Loucy (cell line): ENCODE measurements at regions not wholly inside any gene's neighbourhood (a gene's known extent, or its start where the extent isn't known, plus 50 kb on each side); places are given as distances from the start of the nearest gene placed in this dataset.

Source experiments
- H2AFZ ChIP-seq: fragments of 200-600 bp; sonication (generic); 2 replicates; pipeline ENCODE4 v1.6.0; 2016; ENCODE audit warnings: antibody characterized with exemption, mild to moderate bottlenecking, low read length, moderate library complexity
- H3F3A ChIP-seq: fragments of 200-600 bp; 2 replicates; pipeline ENCODE4 v1.6.0; 2016; ENCODE audit warnings: antibody characterized with exemption, low read depth, mild to moderate bottlenecking
- H3K27me3 ChIP-seq: fragments of 200-600 bp; sonication (generic); 2 replicates; pipeline ENCODE4 v1.6.1; 2014; ENCODE audit warnings: low read length, mild to moderate bottlenecking; ENCODE audit not compliant: insufficient read depth, poor library complexity, severe bottlenecking
- H3K36me3 ChIP-seq: fragments of 200-600 bp; sonication (generic); 2 replicates; pipeline ENCODE4 v1.6.1; 2016; ENCODE audit warnings: low read length; ENCODE audit not compliant: insufficient read depth
- H3K4me1 ChIP-seq: fragments of 200-600 bp; sonication (generic); 2 replicates; pipeline ENCODE4 v1.5.1; 2014; ENCODE audit warnings: low read length, mild to moderate bottlenecking; ENCODE audit not compliant: insufficient read depth, poor library complexity, severe bottlenecking
- H3K4me2 ChIP-seq: fragments of 200-600 bp; sonication (generic); 2 replicates; pipeline ENCODE4 v1.6.0; 2014; ENCODE audit warnings: antibody characterized with exemption, low read length, low read depth, mild to moderate bottlenecking; ENCODE audit not compliant: poor library complexity, severe bottlenecking
- H3K4me3 ChIP-seq: fragments of 200-600 bp; sonication (generic); 2 replicates; pipeline ENCODE4 v1.5.1; 2014; ENCODE audit warnings: low read length, mild to moderate bottlenecking, mixed read lengths; ENCODE audit not compliant: poor library complexity, severe bottlenecking
- H3K79me2 ChIP-seq: fragments of 200-600 bp; sonication (generic); 2 replicates; pipeline ENCODE4 v1.6.1; 2014; ENCODE audit warnings: low read length; ENCODE audit not compliant: insufficient read depth
- H3K9ac ChIP-seq: fragments of 200-600 bp; sonication (generic); 2 replicates; pipeline ENCODE4 v1.6.0; 2014; ENCODE audit warnings: mild to moderate bottlenecking, low read depth, low read length, moderate library complexity; ENCODE audit not compliant: poor library complexity, severe bottlenecking
- H3K9me2 ChIP-seq: fragments of 200-600 bp; sonication (generic); replicated peaks from 2 replicates; pipeline ENCODE4 v1.6.1; 2016; ENCODE audit warnings: low read depth, low read length, mixed read lengths
- H3K9me3 ChIP-seq: fragments of 200-600 bp; sonication (generic); 2 replicates; pipeline ENCODE4 v1.6.1; 2014; ENCODE audit warnings: mild to moderate bottlenecking, antibody characterized with exemption, low read length, low read depth; ENCODE audit not compliant: insufficient read depth
- H4K20me1 ChIP-seq: fragments of 200-600 bp; sonication (generic); 2 replicates; pipeline ENCODE4 v1.6.0; 2014; ENCODE audit warnings: antibody characterized with exemption, low read length, mild to moderate bottlenecking; ENCODE audit not compliant: insufficient read depth, poor library complexity, severe bottlenecking
- EZH2phosphoT487 ChIP-seq: fragments of 200-600 bp; IDR thresholded peaks from 2 replicates; pipeline ENCODE4 v1.6.1; 2018; ENCODE audit warnings: antibody characterized with exemption, mild to moderate bottlenecking, moderate library complexity, borderline replicate concordance
- TF ChIP-seq, protein P1 (sequence below): fragments of 200-600 bp; sonication (generic); conservative IDR thresholded peaks from 2 replicates; pipeline ENCODE4 v1.5.1; 2014; ENCODE audit warnings: mild to moderate bottlenecking, antibody characterized with exemption, low read length

DNA sequence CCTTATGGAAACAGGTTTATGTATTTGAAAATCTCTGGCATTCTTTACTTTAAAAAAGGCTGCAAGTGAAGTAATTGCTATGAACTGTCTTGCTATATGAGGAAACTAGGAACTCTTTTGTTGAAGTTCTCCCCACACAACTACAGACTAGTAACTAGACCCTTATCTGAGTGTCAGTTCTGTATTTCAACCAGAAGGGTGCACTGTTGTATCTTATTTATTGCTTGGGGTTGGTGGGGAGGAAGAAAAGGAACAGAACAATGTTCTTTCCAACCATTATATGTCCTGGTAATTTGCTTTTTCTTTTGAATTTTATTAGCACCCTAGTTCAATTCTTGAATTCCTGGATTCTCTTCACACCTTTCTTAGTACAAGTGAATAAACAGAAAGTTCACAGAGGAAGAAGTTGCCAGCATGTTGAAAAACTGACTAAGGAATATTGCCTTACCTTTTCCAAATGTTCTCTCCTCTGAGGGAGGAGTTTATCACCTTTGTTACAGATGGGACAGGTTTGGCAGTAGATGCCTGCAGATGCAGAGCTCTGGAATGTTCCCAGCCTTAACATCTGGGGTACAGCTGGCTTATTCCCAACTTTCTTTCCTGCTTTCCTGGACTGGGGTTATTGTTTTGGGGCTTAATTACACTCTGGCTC, 162.4 kb upstream of the CFAP20DC start:
- peaks cover 7% of the 10 kb centered on the region for H3K4me1 ChIP-seq
- H3K36me3 ChIP-seq = no peaks in the 10 kb centered on the region
- H3K9ac ChIP-seq = no peak overlapping the region
- TF ChIP-seq, protein P1, sequence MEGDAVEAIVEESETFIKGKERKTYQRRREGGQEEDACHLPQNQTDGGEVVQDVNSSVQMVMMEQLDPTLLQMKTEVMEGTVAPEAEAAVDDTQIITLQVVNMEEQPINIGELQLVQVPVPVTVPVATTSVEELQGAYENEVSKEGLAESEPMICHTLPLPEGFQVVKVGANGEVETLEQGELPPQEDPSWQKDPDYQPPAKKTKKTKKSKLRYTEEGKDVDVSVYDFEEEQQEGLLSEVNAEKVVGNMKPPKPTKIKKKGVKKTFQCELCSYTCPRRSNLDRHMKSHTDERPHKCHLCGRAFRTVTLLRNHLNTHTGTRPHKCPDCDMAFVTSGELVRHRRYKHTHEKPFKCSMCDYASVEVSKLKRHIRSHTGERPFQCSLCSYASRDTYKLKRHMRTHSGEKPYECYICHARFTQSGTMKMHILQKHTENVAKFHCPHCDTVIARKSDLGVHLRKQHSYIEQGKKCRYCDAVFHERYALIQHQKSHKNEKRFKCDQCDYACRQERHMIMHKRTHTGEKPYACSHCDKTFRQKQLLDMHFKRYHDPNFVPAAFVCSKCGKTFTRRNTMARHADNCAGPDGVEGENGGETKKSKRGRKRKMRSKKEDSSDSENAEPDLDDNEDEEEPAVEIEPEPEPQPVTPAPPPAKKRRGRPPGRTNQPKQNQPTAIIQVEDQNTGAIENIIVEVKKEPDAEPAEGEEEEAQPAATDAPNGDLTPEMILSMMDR = peak; percentile 88
- TF ChIP-seq EZH2phosphoT487 = no peak
- no peaks in the 10 kb centered on the region for H4K20me1 ChIP-seq
- H3K79me2 ChIP-seq = no peaks in the 10 kb centered on the region
- H3K4me2 ChIP-seq = no peak overlapping the region
- H3K9me3 ChIP-seq = no peaks in the 10 kb centered on the region
- no peaks in the 10 kb centered on the region for H3K27me3 ChIP-seq
- no peaks in the 10 kb centered on the region for H3K9me2 ChIP-seq
- H3F3A ChIP-seq = no peaks in the 10 kb centered on the region
- H3K4me3 ChIP-seq = no peak overlapping the region
- peak overlapping the region; percentile 39 for H2AFZ ChIP-seq

DNA sequence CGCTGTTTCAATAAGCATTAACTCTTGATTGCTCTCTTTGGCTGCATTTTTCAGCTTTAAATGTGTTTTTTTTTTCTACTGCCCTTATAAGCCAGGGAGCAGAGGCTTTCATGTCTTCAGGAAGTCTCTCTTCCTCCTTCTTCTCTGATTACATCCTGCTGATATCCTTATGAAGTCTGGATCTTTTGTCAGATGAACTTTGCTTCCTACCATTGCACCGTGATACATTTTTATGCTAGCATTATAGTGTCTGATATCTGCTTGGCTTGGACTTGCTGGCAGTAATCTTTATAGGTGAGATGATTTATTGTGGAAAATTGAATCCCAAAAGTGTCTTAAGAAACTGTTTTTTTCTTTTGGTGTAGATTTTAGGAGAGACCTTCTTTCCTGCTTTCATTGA, 160.4 kb upstream of the CFAP20DC start:
- H3K9ac ChIP-seq = no peak overlapping the region
- no peak overlapping the region for H3K4me2 ChIP-seq
- no peak overlapping the region for H2AFZ ChIP-seq
- H3K79me2 ChIP-seq = no peaks in the 10 kb centered on the region
- no peaks in the 10 kb centered on the region for H3K9me3 ChIP-seq
- no peak overlapping the region for H3K4me3 ChIP-seq
- H3K27me3 ChIP-seq = no peaks in the 10 kb centered on the region
- no peaks in the 10 kb centered on the region for H3F3A ChIP-seq
- H3K36me3 ChIP-seq = no peaks in the 10 kb centered on the region
- no peaks in the 10 kb centered on the region for H4K20me1 ChIP-seq
- no peaks in the 10 kb centered on the region for H3K9me2 ChIP-seq
- H3K4me1 ChIP-seq = peaks cover 7% of the 10 kb centered on the region
- TF ChIP-seq, protein P1 = no peak
- TF ChIP-seq EZH2phosphoT487 = no peak

DNA sequence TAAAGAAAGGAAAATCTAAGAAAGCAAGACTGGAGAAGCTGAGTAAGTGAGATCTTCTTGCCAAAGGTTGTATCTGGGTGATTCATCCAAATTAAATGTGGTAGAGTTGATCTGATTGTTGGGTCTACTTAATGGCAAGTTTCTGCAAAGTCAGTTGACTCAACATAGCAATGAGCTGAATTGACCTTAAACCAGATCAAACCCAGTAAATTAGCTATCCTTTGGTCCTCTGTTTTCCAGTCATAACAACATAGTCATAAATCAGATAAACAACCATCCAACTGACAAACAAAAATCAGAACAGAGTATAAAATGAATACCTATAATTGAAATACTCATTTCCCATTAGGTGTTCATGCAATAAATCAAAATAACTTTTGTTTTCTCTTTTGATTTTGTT, 142.6 kb upstream of the CFAP20DC start:
- Histone ChIP-seq H2AFZ (no peak overlapping the region), H3K36me3 (no peaks in the 10 kb centered on the region), H3K27me3 (no peaks in the 10 kb centered on the region), H3K9me2 (no peaks in the 10 kb centered on the region), H3K4me1 (no peaks in the 10 kb centered on the region), H3K9me3 (no peaks in the 10 kb centered on the region), H3K79me2 (no peaks in the 10 kb centered on the region), H4K20me1 (no peaks in the 10 kb centered on the region), H3F3A (no peaks in the 10 kb centered on the region), H3K4me3 (no peak overlapping the region), H3K9ac (no peak overlapping the region), H3K4me2 (no peak overlapping the region)
- no peak for TF ChIP-seq EZH2phosphoT487
- TF ChIP-seq, protein P1 = no peak
